Adrenal gland (tissue), 9 donors: ENCODE measurements at regions not wholly inside any gene's neighbourhood (a gene's known extent, or its start where the extent isn't known, plus 50 kb on each side); places are given as distances from the start of the nearest gene placed in this dataset.

Experiments used
- DNase-seq, 7 donors: peaks; one replicate each; pipeline ENCODE4 v3.0.0-alpha.2; 2019 to 2020
- H3K27ac ChIP-seq, 5 donors: fragments of 200-600 bp; sonication (generic) in 4 of 5; 1 replicate in 3 of 5; 2 replicates in 2 of 5; pipeline versions ENCODE4 v1.5.1 to v1.8.0; 2016 to 2020; ENCODE audit warnings: mild to moderate bottlenecking in 1 of 5
- H3K27me3 ChIP-seq: fragments of 200-600 bp; 2 replicates; pipeline ENCODE4 v1.8.0; 2021
- H3K36me3 ChIP-seq, 2 donors: fragments of 200-600 bp; replicated peaks in 1 of 2; 1 replicate in 1 of 2; 2 replicates in 1 of 2; pipeline versions ENCODE4 v1.5.1 to v1.8.0; 2018 to 2022
- H3K4me1 ChIP-seq, 2 donors: fragments of 200-600 bp; replicated peaks in 1 of 2; 1 replicate in 1 of 2; 2 replicates in 1 of 2; pipeline versions ENCODE4 v1.5.1 to v1.8.0; 2018 to 2021
- H3K4me3 ChIP-seq, 4 donors: fragments of 200-600 bp; sonication (generic) in 3 of 4; one replicate each; pipeline ENCODE4 v1.5.1; 2016 to 2018
- H3K9me3 ChIP-seq, 3 donors: fragments of 200-600 bp; sonication (generic) in 1 of 3; replicated peaks in 1 of 3; 1 replicate in 2 of 3; 2 replicates in 1 of 3; pipeline versions ENCODE4 v1.5.1 to v1.8.0; 2016 to 2021
- CTCF ChIP-seq, 6 experiments: fragments of 450-650 bp in 4 of 6; fragments of 200-600 bp in 2 of 6; sonication (generic) in 1 of 6; IDR thresholded peaks; 1 replicate in 5 of 6; 2 replicates in 1 of 6; pipeline versions ENCODE4 v1.5.1 to v1.8.0; 2016 to 2021; ENCODE audit warnings: antibody characterized with exemption in 6 of 6, mild to moderate bottlenecking in 2 of 6, moderate library complexity in 1 of 6
- POLR2A ChIP-seq, 2 donors: fragments of 450-650 bp; IDR thresholded peaks; one replicate each; pipeline ENCODE4 v1.6.1; 2017; ENCODE audit warnings: antibody characterized with exemption in 2 of 2, mild to moderate bottlenecking in 2 of 2, moderate library complexity in 1 of 2
- WGBS, 4 donors: extraction: QIAGEN DNeasy Blood & Tissue Kit in 2 of 4; methylation state at CpG; one replicate each; pipeline versions ENCODE4 v1.1.5 to v1.1.7; 2013 to 2017; 5-methylcytosine and 5-hydroxymethylcytosine counted together
- intact Hi-C, 2 donors: fragments of 100-400 bp; cut with DNase I; formaldehyde crosslinking; loops; one replicate each; pipeline versions ENCODE4 v1.14.1 to v1.15.0; 2022 to 2023
- donor health status: healthy with polysubstance abuse.
- donor health status: Bipolar disorder and iron deficiency.
- donor health status: DM: yes; HTN: yes; CAD: no.
- donor health status: DM: no; HTN: no; CAD: no.
- donor health status: DM: no; HTN: no; CAD: no.

GRCh38 chr4:128587382-128587781, 222.1 kb upstream of the JADE1 start:
- no peaks in the 10 kb centered on the region for H3K9me3 ChIP-seq
- H3K4me1 ChIP-seq = peaks cover 13 to 19% of the 10 kb centered on the region in 2 donors
- H3K4me3 ChIP-seq = no peak overlapping the region
- no peak for TF ChIP-seq CTCF (IDR thresholded peaks at IDR 0.05)
- TF ChIP-seq POLR2A (IDR thresholded peaks at IDR 0.05) = no peak
- no peaks in the 10 kb centered on the region for H3K27me3 ChIP-seq
- no peaks in the 10 kb centered on the region for H3K36me3 ChIP-seq
- H3K27ac ChIP-seq = no peak overlapping the region
- no peak for DNase-seq
- WGBS, 4 donors = 93 to 99% (median 97%) methylated on average over 5 of the region's 5 CpGs
- intact Hi-C loops = no loop called here

- Histone ChIP-seq H3K4me1 (no peaks in the 10 kb centered on the region), H3K9me3 (no peaks in the 10 kb centered on the region), H3K36me3 (no peaks in the 10 kb centered on the region), H3K4me3 (no peak overlapping the region), H3K27me3 (no peaks in the 10 kb centered on the region), H3K27ac (peak overlapping the region in 2 of 5 donors; percentile 7 to 20)
- TF ChIP-seq POLR2A (IDR thresholded peaks at IDR 0.05) (no peak), CTCF (IDR thresholded peaks at IDR 0.05) (peak in 2 of 6 experiments; percentile 22 to 53)
- DNase-seq = peak in 6 of 7 donors; percentile 34 to 93 (median 52)
- intact Hi-C loops = no loop called here
- WGBS, 4 donors = 73 to 74% (median 74%) methylated on average over 7 of the region's 7 CpGs
Measured at GRCh38 chr4:128583753-128584712, 225.5 kb upstream of the JADE1 start.

- no peak for DNase-seq
- no peak for TF ChIP-seq CTCF (IDR thresholded peaks at IDR 0.05)
- TF ChIP-seq POLR2A (IDR thresholded peaks at IDR 0.05) = no peak
- intact Hi-C loops = no loop called here
- Histone ChIP-seq H3K4me3 (no peak overlapping the region), H3K27me3 (no peaks in the 10 kb centered on the region), H3K4me1 (no peaks in the 10 kb centered on the region), H3K36me3 (no peaks in the 10 kb centered on the region), H3K27ac (peak overlapping the region in 1 of 5 donors; percentile 10), H3K9me3 (no peaks in the 10 kb centered on the region)
- WGBS, 4 donors = 90 to 100% (median 97%) methylated on average over 1 of the region's 1 CpG
Measured at GRCh38 chr4:128582427-128582870, 227.1 kb upstream of the JADE1 start.

GRCh38 chr4:128579154-128579853, 230.2 kb upstream of the JADE1 start:
- no peaks in the 10 kb centered on the region for H3K9me3 ChIP-seq
- no peak for DNase-seq
- no peak overlapping the region for H3K27ac ChIP-seq
- H3K27me3 ChIP-seq = no peaks in the 10 kb centered on the region
- H3K4me3 ChIP-seq = no peak overlapping the region
- H3K4me1 ChIP-seq = peaks cover 0 to under 1% of the 10 kb centered on the region in 2 donors
- no peaks in the 10 kb centered on the region for H3K36me3 ChIP-seq
- intact Hi-C loops = loop anchor here in 1 of 2 donors (10.0 kb wide), 1 partner anchor 225 kb away; the partner anchor contains the start of gene JADE1
- WGBS, 4 donors = 70 to 72% (median 71%) methylated on average over 5 of the region's 5 CpGs
- TF ChIP-seq POLR2A (IDR thresholded peaks at IDR 0.05) (no peak), CTCF (IDR thresholded peaks at IDR 0.05) (no peak)
